Loucy (cell line): ENCODE measurements at regions not wholly inside any gene's neighbourhood (a gene's known extent, or its start where the extent isn't known, plus 50 kb on each side); places are given as distances from the start of the nearest gene placed in this dataset.

ENCODE experiments used
- H2AFZ ChIP-seq: fragments of 200-600 bp; sonication (generic); 2 replicates; pipeline ENCODE4 v1.6.0; 2016; ENCODE audit warnings: antibody characterized with exemption, mild to moderate bottlenecking, low read length, moderate library complexity
- H3F3A ChIP-seq: fragments of 200-600 bp; 2 replicates; pipeline ENCODE4 v1.6.0; 2016; ENCODE audit warnings: antibody characterized with exemption, low read depth, mild to moderate bottlenecking
- H3K27me3 ChIP-seq: fragments of 200-600 bp; sonication (generic); 2 replicates; pipeline ENCODE4 v1.6.1; 2014; ENCODE audit warnings: low read length, mild to moderate bottlenecking; ENCODE audit not compliant: insufficient read depth, poor library complexity, severe bottlenecking
- H3K36me3 ChIP-seq: fragments of 200-600 bp; sonication (generic); 2 replicates; pipeline ENCODE4 v1.6.1; 2016; ENCODE audit warnings: low read length; ENCODE audit not compliant: insufficient read depth
- H3K4me1 ChIP-seq: fragments of 200-600 bp; sonication (generic); 2 replicates; pipeline ENCODE4 v1.5.1; 2014; ENCODE audit warnings: low read length, mild to moderate bottlenecking; ENCODE audit not compliant: insufficient read depth, poor library complexity, severe bottlenecking
- H3K4me2 ChIP-seq: fragments of 200-600 bp; sonication (generic); 2 replicates; pipeline ENCODE4 v1.6.0; 2014; ENCODE audit warnings: antibody characterized with exemption, low read length, low read depth, mild to moderate bottlenecking; ENCODE audit not compliant: poor library complexity, severe bottlenecking
- H3K4me3 ChIP-seq: fragments of 200-600 bp; sonication (generic); 2 replicates; pipeline ENCODE4 v1.5.1; 2014; ENCODE audit warnings: low read length, mild to moderate bottlenecking, mixed read lengths; ENCODE audit not compliant: poor library complexity, severe bottlenecking
- H3K79me2 ChIP-seq: fragments of 200-600 bp; sonication (generic); 2 replicates; pipeline ENCODE4 v1.6.1; 2014; ENCODE audit warnings: low read length; ENCODE audit not compliant: insufficient read depth
- H3K9ac ChIP-seq: fragments of 200-600 bp; sonication (generic); 2 replicates; pipeline ENCODE4 v1.6.0; 2014; ENCODE audit warnings: mild to moderate bottlenecking, low read depth, low read length, moderate library complexity; ENCODE audit not compliant: poor library complexity, severe bottlenecking
- H3K9me2 ChIP-seq: fragments of 200-600 bp; sonication (generic); replicated peaks from 2 replicates; pipeline ENCODE4 v1.6.1; 2016; ENCODE audit warnings: low read depth, low read length, mixed read lengths
- H3K9me3 ChIP-seq: fragments of 200-600 bp; sonication (generic); 2 replicates; pipeline ENCODE4 v1.6.1; 2014; ENCODE audit warnings: mild to moderate bottlenecking, antibody characterized with exemption, low read length, low read depth; ENCODE audit not compliant: insufficient read depth
- H4K20me1 ChIP-seq: fragments of 200-600 bp; sonication (generic); 2 replicates; pipeline ENCODE4 v1.6.0; 2014; ENCODE audit warnings: antibody characterized with exemption, low read length, mild to moderate bottlenecking; ENCODE audit not compliant: insufficient read depth, poor library complexity, severe bottlenecking
- CTCF ChIP-seq: fragments of 200-600 bp; sonication (generic); conservative IDR thresholded peaks from 2 replicates; pipeline ENCODE4 v1.5.1; 2014; ENCODE audit warnings: mild to moderate bottlenecking, antibody characterized with exemption, low read length
- EZH2phosphoT487 ChIP-seq: fragments of 200-600 bp; IDR thresholded peaks from 2 replicates; pipeline ENCODE4 v1.6.1; 2018; ENCODE audit warnings: antibody characterized with exemption, mild to moderate bottlenecking, moderate library complexity, borderline replicate concordance

DNA sequence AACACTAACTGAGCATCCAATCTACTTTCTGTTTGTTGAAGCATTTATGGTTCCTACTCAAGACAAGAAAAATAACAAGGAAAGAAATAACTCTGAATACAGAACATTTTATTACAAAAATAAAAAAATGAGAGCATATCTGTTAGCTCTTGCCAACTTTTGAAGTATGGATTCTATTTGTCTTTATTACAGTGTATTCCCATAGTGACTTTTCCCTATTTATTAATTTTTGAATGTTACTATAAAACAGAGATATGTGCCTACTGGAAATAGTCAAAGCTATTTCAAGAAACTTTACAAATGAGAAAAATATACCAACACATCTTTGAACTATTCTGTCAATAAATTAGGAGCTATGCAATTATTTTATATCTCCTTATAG is 153.0 kb downstream of the HLX start:
- no peak overlapping the region for H3K4me2 ChIP-seq
- H3F3A ChIP-seq = no peaks in the 10 kb centered on the region
- TF ChIP-seq CTCF (no peak), EZH2phosphoT487 (no peak)
- no peak overlapping the region for H2AFZ ChIP-seq
- no peaks in the 10 kb centered on the region for H3K27me3 ChIP-seq
- H3K9me3 ChIP-seq = no peaks in the 10 kb centered on the region
- H3K4me3 ChIP-seq = no peak overlapping the region
- H3K9me2 ChIP-seq = no peaks in the 10 kb centered on the region
- H3K79me2 ChIP-seq = no peaks in the 10 kb centered on the region
- H3K9ac ChIP-seq = no peak overlapping the region
- peaks cover 29% of the 10 kb centered on the region for H3K4me1 ChIP-seq
- H3K36me3 ChIP-seq = no peaks in the 10 kb centered on the region
- no peaks in the 10 kb centered on the region for H4K20me1 ChIP-seq

GRCh38 chr1:221032637-221033280 is 153.5 kb downstream of the HLX start:
- H3K36me3 ChIP-seq = no peaks in the 10 kb centered on the region
- TF ChIP-seq EZH2phosphoT487 (no peak), CTCF (peak; percentile 22; the same call in 1 of the 2 replicates)
- H3K4me3 ChIP-seq = no peak overlapping the region
- H2AFZ ChIP-seq = no peak overlapping the region
- H3K9ac ChIP-seq = no peak overlapping the region
- no peaks in the 10 kb centered on the region for H3K9me2 ChIP-seq
- peaks cover 29% of the 10 kb centered on the region for H3K4me1 ChIP-seq
- no peaks in the 10 kb centered on the region for H4K20me1 ChIP-seq
- no peaks in the 10 kb centered on the region for H3K79me2 ChIP-seq
- no peaks in the 10 kb centered on the region for H3K27me3 ChIP-seq
- peak overlapping the region; percentile 12 for H3K4me2 ChIP-seq
- H3K9me3 ChIP-seq = no peaks in the 10 kb centered on the region
- H3F3A ChIP-seq = no peaks in the 10 kb centered on the region

DNA sequence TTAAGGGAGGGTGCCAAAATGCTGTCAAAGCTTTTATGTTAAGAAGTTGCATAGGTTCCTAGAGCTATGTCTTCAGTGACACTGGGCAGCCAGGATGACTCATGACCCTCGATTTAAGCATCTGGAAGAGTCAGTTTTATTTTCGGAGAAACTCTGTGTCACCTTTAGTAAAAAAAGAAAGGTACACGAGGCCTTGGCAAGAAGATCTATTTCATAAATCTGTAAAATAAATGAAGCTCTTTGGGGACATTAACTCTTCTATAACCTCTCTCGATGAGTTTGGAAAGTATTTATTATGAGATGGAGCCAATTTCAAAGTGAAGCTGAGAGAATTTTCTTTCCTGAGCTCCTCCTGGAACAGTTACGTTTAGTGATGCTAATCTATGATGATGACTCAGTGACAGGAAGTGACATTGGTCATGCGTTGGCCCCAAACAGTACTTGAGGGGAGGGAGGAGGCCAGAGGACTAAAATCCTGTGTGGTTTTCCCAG is 156.5 kb downstream of the HLX start:
- Histone ChIP-seq H3K36me3 (no peaks in the 10 kb centered on the region), H3K9me3 (no peaks in the 10 kb centered on the region), H4K20me1 (no peaks in the 10 kb centered on the region), H3F3A (no peaks in the 10 kb centered on the region), H3K4me2 (no peak overlapping the region), H3K9me2 (no peaks in the 10 kb centered on the region), H2AFZ (no peak overlapping the region), H3K27me3 (no peaks in the 10 kb centered on the region), H3K79me2 (no peaks in the 10 kb centered on the region), H3K4me1 (peaks cover 29% of the 10 kb centered on the region), H3K4me3 (no peak overlapping the region), H3K9ac (no peak overlapping the region)
- no peak for TF ChIP-seq EZH2phosphoT487
- no peak for TF ChIP-seq CTCF
